A172 (cell line): ENCODE measurements at regions not wholly inside any gene's neighbourhood (a gene's known extent, or its start where the extent isn't known, plus 50 kb on each side); places are given as distances from the start of the nearest gene placed in this dataset.

Experiments
- DNase-seq: peaks from one replicate; pipeline ENCODE4 v3.0.0-alpha.2; 2015; ENCODE audit warnings: low spot score

DNA sequence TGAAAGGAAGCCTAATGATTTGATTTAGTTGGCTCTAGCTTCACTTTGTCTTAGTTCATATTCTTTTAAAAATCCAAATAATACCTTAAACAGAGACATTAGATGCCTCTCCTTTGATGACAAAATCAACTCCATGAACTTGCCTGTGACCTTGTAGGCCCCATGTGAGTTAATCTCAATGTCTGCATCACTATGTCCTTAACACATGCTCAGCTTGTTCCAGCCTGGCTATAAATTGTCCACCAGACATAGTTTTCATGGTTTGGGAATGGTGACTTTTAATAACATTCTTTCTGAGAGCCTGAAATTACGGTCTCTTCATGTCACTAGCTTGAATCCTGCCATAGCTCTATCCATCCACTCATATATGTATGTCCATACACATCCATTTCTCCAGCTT, 656.3 kb upstream of the IGFBP3 start:
- no peak for DNase-seq

DNA sequence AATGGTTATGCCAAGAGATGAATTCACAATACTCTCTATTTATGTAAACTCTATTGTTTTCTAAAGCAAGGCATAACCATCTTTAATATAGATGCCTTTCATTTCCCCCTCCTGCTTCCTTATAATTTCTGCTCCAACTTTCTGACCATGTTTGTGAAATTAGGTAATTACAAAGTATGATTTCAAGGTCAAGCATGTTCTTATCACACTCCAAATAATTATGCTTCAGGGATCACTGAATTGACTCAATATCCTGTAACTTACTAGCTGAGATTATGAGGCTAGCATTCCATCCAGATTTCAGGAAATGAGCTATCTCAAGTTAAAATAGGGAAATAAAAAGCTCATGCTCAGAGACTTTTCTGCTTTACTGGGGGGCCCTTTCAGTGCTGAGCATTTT, 655.9 kb upstream of the IGFBP3 start:
- no peak for DNase-seq

DNA sequence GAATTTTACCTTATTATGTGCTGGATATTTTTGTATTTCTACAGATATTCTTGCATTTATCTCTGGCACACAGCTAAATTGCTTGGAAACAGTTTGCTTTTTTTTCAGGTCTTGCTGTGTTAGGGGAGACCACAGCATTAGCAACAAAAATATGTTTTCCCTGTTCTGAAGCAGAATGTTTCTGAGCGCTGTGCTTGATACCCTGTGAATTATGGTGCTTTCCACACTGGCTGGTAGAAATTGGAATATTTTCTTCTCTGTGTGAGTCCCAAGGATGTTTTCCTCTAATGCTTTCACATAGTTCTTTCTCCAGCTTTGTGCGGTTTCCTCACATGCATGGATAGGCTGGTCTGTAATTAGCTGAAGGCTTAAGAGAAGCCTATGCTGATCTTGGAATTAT, 651.6 kb upstream of the IGFBP3 start:
- DNase-seq = no peak

DNA sequence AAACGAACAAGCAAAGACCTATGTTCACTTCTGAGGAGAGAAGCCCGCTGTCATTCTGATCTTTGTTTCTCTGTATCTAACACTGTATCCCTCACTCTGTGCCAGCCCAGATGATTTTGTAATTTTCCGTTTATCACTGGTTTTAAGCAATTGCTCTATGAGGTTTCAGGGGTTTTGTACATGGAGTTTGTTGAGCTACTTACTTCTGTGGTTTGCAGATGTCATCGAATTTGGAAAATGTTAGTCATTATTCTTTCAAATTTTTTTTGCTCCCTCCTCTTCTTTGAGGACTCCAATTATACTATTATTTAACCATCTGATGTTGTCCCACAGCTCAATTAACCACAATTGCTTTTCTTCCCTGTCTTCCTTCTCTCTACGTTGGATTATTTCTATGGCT, 650.9 kb upstream of the IGFBP3 start:
- no peak for DNase-seq

DNA sequence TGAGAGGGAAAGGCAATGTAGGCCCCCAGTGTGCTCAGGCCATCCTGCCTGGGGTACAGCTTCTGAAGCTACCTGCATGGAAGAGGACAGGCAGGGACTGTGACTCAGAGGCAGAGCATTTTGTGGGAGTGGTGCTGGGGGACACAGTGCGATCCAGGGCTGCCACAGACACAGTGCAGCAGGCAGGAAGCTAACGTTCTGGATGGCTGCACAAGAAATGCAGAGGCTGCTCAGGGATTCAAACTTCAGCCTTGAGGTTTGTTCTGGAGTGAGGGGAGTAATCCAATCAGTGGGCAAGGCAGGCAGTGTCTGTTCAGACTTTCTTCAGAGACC, 648.0 kb upstream of the IGFBP3 start:
- DNase-seq = peak; percentile 75

DNA sequence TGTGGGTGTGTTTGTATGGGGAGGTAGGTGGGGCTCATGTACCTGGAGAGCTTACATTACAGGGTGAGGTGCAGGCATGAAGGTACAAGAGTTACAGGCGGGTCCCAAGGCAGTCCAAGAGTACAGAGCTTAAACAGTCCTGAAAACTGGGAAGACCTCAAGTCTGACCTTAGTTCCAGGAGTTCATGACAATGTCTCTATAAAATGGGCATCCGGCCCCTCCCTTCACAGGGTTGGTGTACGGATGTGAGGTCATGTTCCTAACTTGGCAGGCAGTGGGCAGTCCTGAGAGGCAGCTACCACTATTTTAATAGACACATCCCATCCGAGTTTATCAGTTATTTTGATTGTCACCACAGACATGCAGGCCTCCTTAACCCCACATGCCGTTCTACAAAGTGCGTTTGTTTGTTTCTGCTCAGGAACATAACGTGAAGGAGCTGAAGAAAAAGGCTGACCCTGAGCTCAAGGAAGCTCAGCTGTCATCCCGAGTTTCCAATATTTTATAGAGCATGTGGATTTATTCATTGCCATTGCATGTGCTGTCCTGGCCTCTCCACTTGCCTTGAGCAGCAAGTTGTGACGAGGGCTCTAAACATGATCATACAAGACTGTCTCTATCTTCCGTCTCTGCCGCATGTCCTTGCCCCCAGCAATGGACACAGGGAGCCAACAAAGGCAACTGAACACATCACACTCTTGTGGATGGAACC, 647.5 kb upstream of the IGFBP3 start:
- no peak for DNase-seq

DNA sequence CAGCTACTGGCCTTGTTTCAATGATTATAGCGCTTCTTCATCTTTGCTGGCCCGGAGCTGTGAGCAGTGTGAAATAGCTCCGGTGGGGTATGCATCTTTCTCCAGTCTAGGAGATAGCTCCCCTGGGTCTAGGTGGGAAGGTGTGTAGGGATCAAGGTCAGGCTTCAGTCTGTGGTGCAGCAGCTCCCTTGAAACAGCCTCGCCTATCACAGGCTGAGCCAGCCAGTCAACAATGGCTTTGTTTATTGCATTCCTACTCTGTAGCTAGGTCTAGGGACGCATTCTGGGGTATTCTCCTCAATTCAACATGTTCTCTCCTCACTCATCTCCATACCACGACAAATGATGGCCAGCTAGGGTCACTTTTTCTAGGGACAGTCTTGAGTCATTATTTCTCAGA, 646.8 kb upstream of the IGFBP3 start:
- no peak for DNase-seq

DNA sequence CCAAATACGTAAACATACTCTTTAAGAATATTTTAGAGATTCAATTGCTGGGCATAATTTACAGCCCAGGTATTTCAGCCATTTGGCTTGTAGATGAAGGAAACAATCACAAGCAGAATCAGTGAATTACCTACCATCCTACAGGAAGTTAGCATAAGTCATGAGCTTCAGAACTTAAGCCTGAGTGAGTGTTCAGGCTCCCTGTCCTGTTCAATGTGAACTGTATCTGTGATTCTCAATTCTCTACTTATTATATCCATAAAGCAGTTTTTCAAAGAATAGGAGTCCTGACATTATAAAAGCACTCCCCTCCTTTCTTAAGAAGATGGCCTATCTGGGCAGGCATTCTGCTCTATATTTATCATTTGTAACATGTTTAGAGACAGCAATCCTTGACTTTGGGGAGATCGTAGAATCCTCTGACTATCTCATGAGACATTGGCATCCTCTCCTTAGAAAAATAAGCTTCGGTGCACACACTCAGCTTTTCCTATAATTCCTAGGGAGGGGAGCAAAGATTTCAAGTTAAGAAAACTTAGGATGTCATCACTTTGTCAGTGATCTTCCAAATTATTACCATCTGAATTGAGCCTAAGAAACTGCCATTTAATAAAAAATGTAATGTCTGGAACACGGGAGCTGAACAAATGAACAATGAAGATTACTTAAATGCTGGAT, 645.2 kb upstream of the IGFBP3 start:
- DNase-seq = no peak

DNA sequence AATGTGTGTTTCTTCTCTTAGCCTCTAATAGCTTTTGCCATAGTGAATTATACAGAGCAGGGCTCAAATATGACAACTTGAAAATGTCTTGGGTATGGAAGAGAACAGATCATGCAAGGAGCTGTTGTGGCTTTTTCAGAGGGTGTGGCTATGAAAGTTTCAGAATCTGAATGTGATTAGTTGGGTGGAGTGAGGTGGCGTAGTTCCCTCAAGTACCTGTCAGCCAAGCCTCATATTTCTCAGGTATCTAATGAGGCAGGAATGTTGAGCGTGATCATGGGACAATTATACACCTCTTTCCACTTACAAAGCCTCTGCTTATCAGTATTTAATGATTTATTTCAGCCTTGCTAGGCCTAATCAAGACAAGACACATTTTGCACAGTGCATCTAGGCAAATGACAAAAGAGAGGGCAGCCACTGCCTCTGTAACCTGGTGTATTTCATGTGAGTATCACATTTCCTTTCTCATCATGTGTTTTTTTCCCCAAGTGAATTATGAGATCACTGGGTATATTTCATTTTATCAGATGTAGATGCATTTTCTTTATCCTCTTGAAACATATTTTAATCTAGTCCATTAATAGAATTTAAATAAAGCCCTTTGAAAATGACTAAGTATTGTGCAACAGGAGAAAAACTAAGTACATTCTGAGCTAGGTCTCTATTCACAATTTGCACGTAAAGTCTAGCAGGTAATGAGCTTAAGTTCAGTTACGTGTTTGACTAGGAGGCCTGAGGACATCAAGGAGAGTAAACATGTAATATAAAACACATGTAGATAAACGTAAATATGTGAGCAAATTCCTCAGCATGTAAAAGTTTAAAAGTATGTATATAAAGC, 644.4 kb upstream of the IGFBP3 start:
- DNase-seq = no peak

DNA sequence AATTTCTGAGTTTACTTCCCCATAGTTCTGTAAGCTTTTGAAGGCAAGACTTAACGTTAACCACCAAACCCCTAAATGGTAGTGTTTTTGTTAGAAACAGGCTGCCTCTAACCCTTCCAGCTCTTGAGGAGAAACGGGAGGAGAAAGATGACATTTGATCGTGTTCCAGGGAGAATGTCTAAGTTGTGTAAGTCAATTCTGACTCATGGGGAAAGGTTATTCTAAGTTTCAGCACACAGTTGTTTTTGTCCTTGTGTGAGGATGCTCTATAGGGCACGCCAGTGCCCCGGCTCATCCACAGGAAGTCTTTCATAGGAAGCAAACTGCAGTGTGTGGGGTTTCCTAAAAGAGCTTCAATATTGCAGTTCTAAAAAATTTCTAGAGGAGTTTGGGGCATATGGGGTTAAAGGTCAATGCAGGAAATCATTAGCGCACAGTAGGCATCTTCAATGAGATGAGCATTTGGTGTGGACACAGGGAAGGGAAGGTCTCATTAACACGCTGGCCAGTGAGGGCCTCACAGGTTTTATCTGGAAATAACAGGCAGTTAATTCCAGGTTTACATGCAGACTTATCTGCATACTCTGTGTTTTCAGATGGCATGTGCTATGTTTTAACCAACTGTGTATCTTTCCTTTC, 638.2 kb upstream of the IGFBP3 start:
- peak; percentile 73 for DNase-seq

DNA sequence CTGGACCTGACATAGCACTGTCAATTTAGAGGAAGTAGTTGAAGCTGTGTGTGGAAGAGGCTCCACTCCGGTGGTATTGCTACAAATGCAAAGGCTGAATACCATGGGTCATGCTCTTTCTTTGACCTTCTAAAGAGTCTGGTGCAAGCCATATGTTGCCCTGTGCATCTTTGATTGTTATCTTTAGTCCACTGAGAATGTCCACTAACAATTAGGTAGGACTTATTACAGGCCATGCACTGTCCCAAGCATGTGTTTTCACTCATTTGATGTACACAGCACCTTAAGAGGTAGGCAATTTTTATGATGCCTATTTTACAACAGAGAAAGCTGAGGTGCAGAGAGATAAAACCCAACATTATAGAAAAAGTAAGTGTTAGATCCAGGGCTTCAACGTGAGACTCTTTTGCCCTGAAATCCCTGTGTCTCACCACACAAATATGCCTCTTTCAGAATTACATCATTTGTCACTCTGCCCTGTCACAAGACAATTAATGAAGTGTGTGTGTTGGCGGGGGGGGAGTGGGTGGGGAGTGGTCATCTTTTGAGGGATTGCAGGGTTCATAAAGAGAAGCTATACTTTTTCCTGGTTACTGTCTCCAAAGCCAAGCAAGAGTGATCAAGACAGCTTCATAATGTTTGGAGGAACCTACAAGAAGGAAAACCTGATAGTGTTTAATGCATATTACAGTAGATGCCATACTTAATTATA, 637.6 kb upstream of the IGFBP3 start:
- DNase-seq = peak; percentile 71

DNA sequence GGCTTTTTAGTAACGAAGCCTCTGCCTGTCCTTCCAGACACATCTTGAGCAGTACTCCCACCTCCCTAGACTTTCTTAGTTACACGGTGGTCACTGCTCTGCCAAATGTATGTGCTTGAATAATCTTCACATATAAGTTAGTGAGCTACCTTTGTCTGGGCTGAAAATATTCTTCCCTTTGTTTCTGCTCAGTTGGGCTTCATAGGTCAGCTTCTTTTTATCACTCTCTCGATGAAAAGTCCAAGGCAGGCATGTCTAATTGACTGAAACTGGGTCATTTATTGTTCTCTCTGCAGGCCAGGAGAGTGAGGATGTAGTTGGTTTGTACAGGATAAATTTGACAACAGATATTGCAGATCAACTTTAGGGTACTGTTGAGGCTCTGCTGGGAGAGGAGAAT, 636.7 kb upstream of the IGFBP3 start:
- no peak for DNase-seq

DNA sequence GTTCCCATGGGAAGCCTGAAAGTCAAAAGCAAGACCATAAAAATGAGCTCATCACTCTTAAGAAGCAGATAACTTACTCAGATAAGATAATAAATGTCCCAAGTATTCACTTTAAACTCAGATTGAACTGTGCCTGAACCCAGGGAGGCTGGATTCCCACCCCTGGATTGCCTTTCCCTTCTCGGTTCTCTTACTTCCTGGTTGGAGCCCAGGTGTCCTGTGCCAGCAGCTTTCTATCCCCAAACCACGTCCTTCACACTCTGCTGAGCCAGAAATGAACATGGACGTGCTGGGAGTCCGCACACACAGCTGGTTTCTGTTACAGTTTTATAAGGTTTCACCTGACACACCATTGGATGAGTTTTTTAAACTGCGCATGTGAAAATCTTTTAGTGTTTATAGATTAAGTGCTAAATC, 636.2 kb upstream of the IGFBP3 start:
- DNase-seq = peak; percentile 58

DNA sequence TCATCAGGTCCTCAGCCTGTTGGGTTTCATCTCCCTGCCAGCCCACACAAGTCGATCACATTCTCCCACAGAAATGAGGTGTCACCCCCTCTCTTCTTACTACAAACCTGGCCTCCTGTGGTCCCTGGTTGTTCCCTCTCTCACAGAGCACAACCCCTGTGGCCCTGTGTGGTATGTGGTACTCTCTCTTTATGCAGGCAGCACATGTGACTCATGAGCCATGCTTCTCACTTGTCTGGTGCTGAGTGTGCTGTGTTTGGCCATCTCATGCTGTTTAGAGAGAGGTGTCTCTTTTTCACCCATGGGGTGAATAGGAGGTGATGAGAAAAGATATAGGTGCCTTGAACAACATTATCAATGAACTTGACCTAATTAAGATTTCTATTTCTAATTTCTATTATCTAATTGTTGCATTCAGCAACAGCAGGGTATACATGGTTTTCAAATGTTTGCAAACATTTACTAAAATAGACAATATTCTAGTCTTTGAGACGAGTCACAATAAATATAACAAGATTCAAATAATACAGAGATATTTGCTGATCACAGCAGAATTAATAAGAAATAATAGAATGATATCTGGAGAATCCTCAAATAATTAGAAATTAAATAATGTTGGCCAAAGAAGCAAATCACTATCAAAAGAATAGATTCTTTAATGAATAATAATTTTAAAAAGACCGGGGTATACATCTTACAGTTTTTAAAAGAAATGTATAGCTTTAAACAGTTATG, 633.8 kb upstream of the IGFBP3 start:
- DNase-seq = peak; percentile 37

DNA sequence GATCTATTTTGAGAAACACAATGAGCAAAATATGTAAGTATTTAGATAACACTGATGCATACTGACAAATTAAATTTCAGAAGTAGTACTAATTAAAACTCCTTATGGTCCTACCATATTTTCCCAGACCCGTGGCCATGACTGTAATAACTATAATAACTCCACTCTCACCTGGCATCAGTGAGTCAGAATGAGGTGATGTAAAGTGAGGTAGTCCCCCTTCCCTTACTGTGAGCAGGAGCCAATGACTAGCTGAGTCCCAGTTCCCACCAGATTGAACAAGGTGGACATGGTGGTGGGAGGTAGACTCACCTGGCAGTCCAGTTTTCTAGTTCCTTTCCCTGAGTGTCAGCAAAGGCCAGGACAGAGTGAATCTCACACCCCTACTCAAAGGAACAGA, 630.5 kb upstream of the IGFBP3 start:
- DNase-seq = no peak

DNA sequence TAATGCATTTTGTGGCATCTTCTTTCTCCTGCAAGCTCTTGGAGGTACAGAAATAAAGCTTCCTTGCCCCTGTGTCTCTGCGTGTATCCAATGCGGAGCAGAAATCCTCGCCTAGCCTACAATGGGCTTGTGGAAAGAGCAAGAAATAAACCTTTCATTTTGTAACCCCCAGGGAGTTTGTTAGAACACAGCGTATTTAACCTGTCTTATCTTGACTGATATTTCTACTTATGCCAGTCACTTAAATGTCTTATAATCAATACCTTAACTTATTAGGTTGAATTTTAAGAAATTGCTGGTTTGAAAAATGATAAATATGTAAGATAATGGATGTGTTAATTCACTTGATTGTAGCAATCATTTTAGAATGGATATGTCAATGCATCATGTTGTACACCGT, 629.8 kb upstream of the IGFBP3 start:
- DNase-seq = no peak

DNA sequence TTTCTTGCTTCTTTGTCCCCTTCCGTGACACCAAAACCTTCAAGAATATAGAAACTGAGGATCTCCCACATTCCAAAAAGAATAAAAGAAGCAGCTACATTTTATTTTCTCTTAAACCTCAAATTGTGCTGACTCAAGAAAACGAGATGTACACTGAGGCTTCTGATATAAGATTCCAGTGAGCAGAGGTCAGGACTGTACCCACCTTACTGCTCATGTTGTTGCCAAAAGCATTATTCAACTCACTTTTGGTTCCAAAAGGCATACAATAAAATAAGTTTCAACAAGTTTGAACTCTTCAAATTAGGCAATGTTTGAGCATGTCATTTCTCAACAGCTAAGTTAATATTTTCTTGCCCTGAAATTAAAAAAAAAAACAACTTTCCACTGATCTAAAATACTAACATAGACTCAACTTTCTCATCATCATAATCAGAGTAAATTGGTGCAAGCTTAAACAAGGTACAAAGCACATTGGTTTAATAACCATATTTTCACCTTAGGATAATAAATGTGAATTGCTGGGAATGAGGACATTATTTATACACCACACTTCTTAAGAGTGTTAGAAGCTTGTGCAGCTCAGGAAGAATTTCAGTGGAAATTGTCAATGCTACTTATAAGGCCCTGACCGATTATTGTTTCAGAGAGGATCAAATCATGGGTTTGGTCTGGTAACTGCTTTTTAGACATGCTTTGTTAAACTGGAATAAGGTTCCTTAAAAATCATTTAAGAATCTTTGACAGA, 629.0 kb upstream of the IGFBP3 start:
- DNase-seq = no peak

DNA sequence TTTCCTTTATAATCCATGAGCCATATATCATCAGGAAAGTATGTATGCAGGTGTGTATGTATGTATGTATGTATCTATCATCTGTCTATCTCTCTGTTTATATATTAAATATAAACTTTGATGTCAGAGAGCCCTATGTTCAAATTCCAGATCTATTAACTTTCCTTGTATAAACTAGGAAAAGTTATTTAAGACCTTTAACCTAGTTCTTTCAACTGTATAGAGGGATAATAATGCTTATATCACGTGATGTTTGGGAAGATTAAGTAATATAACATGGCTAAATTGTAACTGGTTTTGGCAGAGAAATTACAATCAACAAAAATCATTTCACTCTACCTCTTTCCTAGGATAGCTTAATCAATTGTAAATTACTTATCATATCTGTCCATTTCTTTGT, 628.3 kb upstream of the IGFBP3 start:
- no peak for DNase-seq

DNA sequence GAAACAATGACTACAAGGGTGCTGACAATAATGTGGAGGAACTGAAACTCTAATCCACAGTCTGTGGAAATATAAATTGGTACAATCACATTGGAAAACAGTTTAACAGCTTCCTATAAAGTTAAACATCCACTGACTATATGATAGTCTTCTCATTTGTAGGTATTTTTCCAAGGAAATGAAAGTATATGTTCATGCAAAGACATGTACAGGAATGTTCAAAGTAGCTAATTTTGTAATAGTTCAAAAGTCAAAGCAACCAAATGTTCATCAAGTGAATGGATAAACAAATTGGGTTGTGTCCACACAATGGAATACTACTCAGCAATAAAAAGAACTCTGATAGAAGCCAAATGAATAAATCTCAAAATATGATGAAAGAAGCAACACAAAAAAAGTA, 626.0 kb upstream of the IGFBP3 start:
- no peak for DNase-seq

DNA sequence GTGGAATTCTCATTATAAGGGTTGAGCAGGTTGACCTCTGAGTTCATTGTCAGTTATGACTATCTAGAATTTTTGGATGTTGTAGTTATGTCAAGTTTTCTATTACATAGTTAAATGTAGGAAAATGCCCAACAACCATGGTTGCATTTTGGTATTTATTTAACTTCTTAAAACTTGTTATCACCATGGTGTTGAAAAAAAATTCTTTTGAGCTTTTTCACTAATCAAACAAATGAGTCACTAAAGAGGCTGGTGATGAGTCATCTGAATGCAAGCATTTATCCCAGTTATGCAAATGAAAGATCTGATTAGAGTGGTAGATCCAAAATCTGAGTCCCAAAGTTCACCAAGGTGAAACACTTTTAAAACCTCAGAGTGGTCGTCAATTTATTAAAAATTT, 624.7 kb upstream of the IGFBP3 start:
- DNase-seq = peak; percentile 89
